ENCODE measurements at regions not wholly inside any gene's neighbourhood (a gene's known extent, or its start where the extent isn't known, plus 50 kb on each side); places are given as distances from the start of the nearest gene placed in this dataset.

DNA sequence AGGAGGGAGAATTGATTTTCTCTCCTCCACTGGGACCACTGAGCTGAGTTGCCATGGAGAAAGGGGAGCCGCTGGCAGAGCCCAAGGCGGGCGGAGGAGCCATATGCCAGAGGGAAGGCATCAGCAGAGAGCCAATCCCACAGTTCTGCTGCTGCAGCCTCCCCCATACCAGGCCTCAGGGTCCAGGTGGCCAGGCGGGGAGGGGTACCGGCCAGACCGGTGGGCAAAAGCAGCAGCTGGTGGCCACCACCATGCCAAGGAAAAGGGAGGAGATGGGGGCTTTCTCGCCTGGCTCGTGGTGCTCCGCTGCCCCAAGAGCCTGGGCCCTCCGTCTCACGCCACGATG, 72.8 kb downstream of the PITPNM2 start:
- TF ChIP-seq, protein P1, sequence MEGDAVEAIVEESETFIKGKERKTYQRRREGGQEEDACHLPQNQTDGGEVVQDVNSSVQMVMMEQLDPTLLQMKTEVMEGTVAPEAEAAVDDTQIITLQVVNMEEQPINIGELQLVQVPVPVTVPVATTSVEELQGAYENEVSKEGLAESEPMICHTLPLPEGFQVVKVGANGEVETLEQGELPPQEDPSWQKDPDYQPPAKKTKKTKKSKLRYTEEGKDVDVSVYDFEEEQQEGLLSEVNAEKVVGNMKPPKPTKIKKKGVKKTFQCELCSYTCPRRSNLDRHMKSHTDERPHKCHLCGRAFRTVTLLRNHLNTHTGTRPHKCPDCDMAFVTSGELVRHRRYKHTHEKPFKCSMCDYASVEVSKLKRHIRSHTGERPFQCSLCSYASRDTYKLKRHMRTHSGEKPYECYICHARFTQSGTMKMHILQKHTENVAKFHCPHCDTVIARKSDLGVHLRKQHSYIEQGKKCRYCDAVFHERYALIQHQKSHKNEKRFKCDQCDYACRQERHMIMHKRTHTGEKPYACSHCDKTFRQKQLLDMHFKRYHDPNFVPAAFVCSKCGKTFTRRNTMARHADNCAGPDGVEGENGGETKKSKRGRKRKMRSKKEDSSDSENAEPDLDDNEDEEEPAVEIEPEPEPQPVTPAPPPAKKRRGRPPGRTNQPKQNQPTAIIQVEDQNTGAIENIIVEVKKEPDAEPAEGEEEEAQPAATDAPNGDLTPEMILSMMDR (conservative IDR thresholded peaks at IDR 0.05) = no peak
- TF ChIP-seq ZFX (IDR thresholded peaks at IDR 0.05) = no peak
- H3K27ac ChIP-seq = no peak overlapping the region

DNA sequence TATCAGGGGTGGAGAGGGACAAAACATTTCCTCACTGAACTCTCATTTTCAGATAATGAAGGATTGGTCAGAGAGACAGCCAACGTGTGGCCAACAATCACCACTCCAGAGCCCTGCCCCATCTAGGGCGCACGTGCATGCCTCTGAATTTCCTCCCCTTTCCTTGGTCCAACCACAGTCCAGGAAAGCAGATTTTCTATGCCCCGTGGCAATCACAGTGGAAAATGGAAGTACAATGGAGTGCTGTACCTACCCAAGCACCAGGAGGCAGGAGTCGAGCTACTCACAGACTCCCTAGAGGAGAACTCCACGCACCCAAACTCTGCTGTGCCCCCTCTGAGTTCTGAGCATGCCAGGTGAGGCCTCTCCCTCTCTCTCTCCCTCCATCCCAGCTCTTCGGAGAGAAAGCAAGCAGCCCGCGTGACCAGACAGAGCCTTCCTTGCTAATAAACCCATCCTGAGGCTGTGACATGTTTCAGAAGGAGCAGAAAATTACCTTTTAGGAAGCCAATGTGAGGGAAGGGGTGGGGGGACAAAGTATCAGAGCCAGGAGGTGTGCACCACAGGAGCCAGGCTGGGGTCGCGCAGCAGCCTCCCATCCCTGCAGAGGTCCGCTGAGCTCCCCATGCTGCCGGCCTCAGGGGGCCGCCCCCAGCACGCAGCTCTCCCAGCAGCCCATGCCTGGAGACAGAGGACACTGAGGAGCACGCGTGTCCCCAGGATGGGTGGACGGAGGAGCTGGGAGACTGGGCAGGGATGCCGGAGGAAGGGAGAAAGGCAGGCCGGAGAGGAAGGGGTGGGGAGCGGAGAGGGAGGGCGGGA, 73.4 kb downstream of the PITPNM2 start:
- no peak overlapping the region for H3K27ac ChIP-seq
- no peak for TF ChIP-seq ZFX (IDR thresholded peaks at IDR 0.05)
- TF ChIP-seq, protein P1 (conservative IDR thresholded peaks at IDR 0.05) = no peak

DNA sequence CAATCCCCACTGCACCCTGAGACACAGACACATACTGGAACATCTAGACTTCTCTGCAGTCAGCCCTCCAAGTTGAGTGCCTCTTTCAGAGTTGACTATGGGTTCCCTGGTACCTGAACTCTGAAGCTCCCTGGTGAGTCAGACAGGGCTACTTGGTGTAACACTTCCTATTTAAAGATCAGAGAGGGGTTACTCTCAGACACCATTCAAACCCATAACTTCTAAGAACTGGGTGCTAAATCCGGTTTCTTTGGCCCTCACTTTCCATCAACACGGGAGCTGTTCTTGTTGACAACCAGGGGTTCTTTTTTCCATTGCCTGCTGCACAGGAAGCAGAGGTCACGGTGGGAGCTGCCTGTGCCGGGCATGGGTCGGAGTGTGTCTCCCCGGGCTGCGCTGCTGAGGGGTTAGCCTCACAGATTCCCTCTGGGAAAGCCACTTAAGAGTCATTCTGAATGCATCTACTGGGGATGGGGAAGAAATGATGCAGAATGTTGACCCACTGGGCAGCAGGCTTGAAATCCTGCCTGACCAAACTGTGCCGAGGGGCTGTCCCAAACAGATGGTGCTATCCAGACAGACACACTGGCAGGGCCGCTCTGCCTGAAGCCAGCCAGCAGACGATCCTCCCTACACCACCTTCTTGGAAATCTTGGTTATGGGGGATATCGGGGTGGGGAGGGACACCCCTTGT, 74.1 kb downstream of the PITPNM2 start:
- TF ChIP-seq ZFX (IDR thresholded peaks at IDR 0.05) = no peak
- no peak overlapping the region for H3K27ac ChIP-seq

DNA sequence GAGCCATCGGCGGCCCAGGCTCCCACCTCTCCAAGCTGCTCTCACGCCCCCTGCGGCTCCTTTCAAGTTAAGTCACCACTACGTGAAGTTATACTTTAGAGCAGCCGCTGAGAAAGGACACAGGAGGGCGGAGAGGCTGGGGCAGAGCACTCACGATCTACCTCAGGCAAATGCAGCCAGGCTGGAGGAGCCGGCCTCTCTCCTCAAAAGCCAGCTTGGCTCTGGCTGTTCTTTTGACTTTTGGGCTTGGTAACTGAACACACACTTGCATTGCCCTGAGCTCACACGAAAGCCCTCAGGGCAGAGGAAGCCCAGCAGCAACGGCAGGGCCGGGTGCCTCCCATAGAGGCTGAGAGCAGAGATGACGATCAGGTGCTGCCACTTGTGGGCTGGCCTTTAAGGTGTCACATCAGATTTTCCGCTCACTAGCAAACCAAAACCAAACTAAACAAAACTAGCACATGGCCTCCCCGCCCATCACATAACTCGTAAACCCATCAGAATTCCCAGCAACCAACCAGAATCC, 75.2 kb downstream of the PITPNM2 start:
- no peak for TF ChIP-seq ZFX (IDR thresholded peaks at IDR 0.05)
- TF ChIP-seq, protein P1 (conservative IDR thresholded peaks at IDR 0.05) = no peak
- H3K27ac ChIP-seq = peak overlapping the region; percentile 51

DNA sequence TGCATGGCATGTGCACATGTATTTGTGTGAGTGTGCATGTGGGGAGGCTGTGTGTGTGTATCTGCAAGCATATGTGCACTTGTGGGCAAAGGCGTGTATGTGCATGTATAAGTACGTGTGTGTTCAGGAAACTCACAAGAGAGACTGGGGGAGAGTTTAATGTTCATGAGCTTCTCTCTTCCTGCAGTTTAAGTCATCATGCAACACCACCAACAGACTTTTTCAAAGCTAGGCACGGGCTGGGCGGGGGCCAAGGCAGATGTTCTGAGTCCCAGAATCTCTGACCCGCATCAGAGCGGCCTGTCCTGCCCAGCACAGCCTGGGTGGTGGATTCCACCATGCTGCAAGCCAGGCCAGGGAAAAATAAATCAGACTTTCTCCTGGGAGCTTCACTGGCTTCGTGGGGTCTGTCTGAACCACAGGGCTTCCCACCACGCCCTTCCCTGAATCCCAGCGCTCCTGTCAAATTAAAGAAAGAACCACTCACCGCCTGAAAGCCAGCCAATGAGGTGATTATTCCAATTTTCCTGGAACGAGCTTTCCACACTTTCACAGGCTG, 75.7 kb downstream of the PITPNM2 start:
- peak overlapping the region; percentile 51 for H3K27ac ChIP-seq
- TF ChIP-seq, protein P1 (conservative IDR thresholded peaks at IDR 0.05) = no peak
- no peak for TF ChIP-seq ZFX (IDR thresholded peaks at IDR 0.05)

DNA sequence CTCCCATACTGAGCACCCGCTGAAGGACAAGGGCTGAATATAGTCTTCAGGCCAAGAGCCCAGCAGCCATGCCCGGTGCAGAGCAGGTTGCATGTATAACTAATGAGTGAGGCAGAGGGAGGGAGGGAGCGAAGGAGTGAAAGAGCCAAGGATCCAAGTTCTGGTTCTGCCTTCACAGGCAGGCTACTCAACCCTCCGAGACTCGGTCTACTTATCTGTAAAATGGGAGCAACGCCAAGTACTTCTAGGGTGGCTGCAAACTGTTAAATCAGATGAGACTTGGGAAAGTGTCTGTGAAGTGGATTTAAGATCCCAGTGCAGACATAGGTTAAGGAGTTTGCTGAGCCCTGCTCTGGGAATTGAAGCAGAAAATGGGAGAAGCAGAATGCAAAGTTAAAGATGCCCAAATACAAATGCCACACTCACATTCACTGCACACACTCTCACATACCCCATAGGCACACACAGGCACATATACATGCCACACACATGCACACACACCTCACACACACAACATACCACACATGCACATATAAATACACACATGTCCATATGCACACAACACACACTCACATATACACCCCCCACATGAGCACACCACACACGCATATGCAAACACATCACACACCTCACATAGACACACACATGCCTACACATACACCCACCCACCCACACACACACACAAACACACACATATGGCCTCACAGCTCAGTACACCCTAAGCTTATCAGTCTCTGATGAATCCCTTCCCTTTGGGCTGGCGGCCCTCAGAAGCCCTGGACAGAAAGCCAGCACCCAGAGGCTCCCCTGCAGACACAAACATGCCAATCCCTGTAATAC, 76.7 kb downstream of the PITPNM2 start:
- TF ChIP-seq ZFX (IDR thresholded peaks at IDR 0.05) = no peak
- TF ChIP-seq, protein P1 (conservative IDR thresholded peaks at IDR 0.05) = no peak

DNA sequence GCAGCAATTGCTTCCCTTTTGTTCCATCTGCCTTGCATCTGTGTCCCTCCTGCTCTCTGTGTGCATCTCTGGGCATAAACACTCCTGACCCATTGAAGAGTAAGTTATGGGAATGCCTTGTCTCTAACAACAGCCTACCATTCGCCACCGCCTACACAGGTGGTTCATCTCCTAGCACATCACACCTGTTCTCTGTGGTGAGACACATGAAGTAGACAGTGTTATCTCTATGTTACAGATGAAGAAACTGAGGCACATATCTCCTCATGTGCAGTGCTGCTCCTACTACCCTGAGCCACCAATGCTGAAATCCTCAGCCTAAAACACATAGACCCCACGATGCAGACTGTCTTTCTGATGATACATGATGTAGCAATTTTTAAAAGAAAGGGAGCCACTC, 77.6 kb downstream of the PITPNM2 start:
- no peak for TF ChIP-seq ZFX (IDR thresholded peaks at IDR 0.05)
- TF ChIP-seq, protein P1 (conservative IDR thresholded peaks at IDR 0.05) = no peak

More for the DNA sequence above, 76.7 kb downstream of the PITPNM2 start:
- no peak overlapping the region for H3K27ac ChIP-seq

More for the DNA sequence above, 77.6 kb downstream of the PITPNM2 start:
- H3K27ac ChIP-seq = no peak overlapping the region

Data from C4-2B (cell line).